ENCODE measurements at regions not wholly inside any gene's neighbourhood (a gene's known extent, or its start where the extent isn't known, plus 50 kb on each side); places are given as distances from the start of the nearest gene placed in this dataset.

- no peak for DNase-seq
Observed at GRCh38 chr19:31502536-31503170, 153.4 kb upstream of the TSHZ3 start.

- DNase-seq = no peak
Observed at GRCh38 chr19:31503211-31503610, 154.0 kb upstream of the TSHZ3 start.

GRCh38 chr19:31504221-31504620 is 155.0 kb upstream of the TSHZ3 start:
- DNase-seq = no peak

GRCh38 chr19:31505596-31505910 is 156.3 kb upstream of the TSHZ3 start:
- no peak for DNase-seq

- DNase-seq = no peak
Observed at GRCh38 chr19:31506102-31506501, 156.9 kb upstream of the TSHZ3 start.

- DNase-seq = no peak
Observed at GRCh38 chr19:31510635-31511034, 161.4 kb upstream of the TSHZ3 start.

- DNase-seq = no peak
Observed at GRCh38 chr19:31511098-31511497, 161.9 kb upstream of the TSHZ3 start.

- no peak for DNase-seq
Observed at GRCh38 chr19:31511696-31512095, 162.5 kb upstream of the TSHZ3 start.

- DNase-seq = no peak
Observed at GRCh38 chr19:31512181-31512970, 163.1 kb upstream of the TSHZ3 start.

GRCh38 chr19:31513841-31514240 is 164.6 kb upstream of the TSHZ3 start:
- DNase-seq = no peak

- DNase-seq = no peak
Observed at GRCh38 chr19:31515931-31516330, 166.7 kb upstream of the TSHZ3 start.

- no peak for DNase-seq
Observed at GRCh38 chr19:31516756-31517155, 167.5 kb upstream of the TSHZ3 start.

- no peak for DNase-seq
Observed at GRCh38 chr19:31517224-31518180, 168.3 kb upstream of the TSHZ3 start.

GRCh38 chr19:31518216-31519020 is 169.2 kb upstream of the TSHZ3 start:
- DNase-seq = no peak

- DNase-seq = no peak
Observed at GRCh38 chr19:31519256-31519655, 170.0 kb upstream of the TSHZ3 start.

GRCh38 chr19:31519908-31520307 is 170.7 kb upstream of the TSHZ3 start:
- no peak for DNase-seq

GRCh38 chr19:31520633-31521032 is 171.4 kb upstream of the TSHZ3 start:
- no peak for DNase-seq

GRCh38 chr19:31525610-31526147 is 176.4 kb upstream of the TSHZ3 start:
- no peak for DNase-seq

GRCh38 chr19:31527443-31527842 is 178.2 kb upstream of the TSHZ3 start:
- DNase-seq = no peak

- DNase-seq = no peak
Observed at GRCh38 chr19:31528261-31528660, 179.0 kb upstream of the TSHZ3 start.

GRCh38 chr19:31529121-31529520 is 179.9 kb upstream of the TSHZ3 start:
- no peak for DNase-seq

GRCh38 chr19:31530781-31531180 is 181.5 kb upstream of the TSHZ3 start:
- DNase-seq = no peak

Data from left hindlimb (tissue), 1 donor.